IPS DF 6.9 (cell line): ENCODE measurements at regions not wholly inside any gene's neighbourhood (a gene's known extent, or its start where the extent isn't known, plus 50 kb on each side); places are given as distances from the start of the nearest gene placed in this dataset.

Experiments used
- DNase-seq: peaks from one replicate; pipeline ENCODE4 v3.0.0-alpha.2; 2013; ENCODE audit warnings: low read depth, low spot score
- H3K27ac ChIP-seq: one replicate; pipeline ENCODE4 v1.5.1; 2013; ENCODE audit warnings: low read length, control low read depth
- H3K27me3 ChIP-seq: 2 replicates; pipeline ENCODE4 v1.6.1; 2013; ENCODE audit warnings: mild to moderate bottlenecking, low read length; ENCODE audit not compliant: control insufficient read depth, insufficient read depth
- H3K36me3 ChIP-seq: 2 replicates; pipeline ENCODE4 v1.6.1; 2013; ENCODE audit warnings: low read length; ENCODE audit not compliant: control insufficient read depth, insufficient read depth
- H3K4me1 ChIP-seq: 2 replicates; pipeline ENCODE4 v1.6.1; 2013; ENCODE audit warnings: low read length; ENCODE audit not compliant: control insufficient read depth, insufficient read depth
- H3K4me3 ChIP-seq: 2 replicates; pipeline ENCODE4 v1.5.1; 2013; ENCODE audit warnings: mild to moderate bottlenecking, low read length
- H3K9me3 ChIP-seq: 2 replicates; pipeline ENCODE4 v1.6.1; 2013; ENCODE audit warnings: low read length, inconsistent platforms; ENCODE audit not compliant: control insufficient read depth, insufficient read depth
- WGBS: extraction: QIAGEN DNeasy Blood & Tissue Kit; methylation state at CpG from one replicate; pipeline ENCODE4 v1.1.7; 2013; ENCODE audit warnings: mixed read lengths, missing lambda C conversion rate; ENCODE audit not compliant: insufficient read length, insufficient coverage; 5-methylcytosine and 5-hydroxymethylcytosine counted together

DNA sequence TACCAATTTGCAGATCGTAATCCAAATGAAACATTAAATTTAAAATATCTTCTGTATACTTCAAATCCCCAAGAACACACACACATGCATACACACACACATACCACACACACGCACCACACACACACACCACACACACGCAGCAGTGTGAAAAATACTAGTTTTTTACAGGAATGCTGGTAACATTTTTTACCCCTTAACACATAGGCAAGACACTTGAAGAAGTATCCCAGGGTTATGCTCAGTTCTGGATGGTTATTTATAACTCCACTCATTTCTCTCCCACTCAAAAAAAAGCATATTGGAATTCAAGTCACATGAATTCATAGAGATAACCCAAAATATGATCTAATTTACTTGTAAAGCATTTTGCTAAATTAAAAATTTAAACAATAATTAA lies 325.5 kb upstream of the SLC7A11 start:
- H3K27ac ChIP-seq: no peak overlapping the region
- H3K36me3 ChIP-seq: no peaks in the 10 kb centered on the region
- no CpG with 5 or more reads among the region's 3 CpGs for WGBS
- H3K27me3 ChIP-seq: no peaks in the 10 kb centered on the region
- no peaks in the 10 kb centered on the region for H3K9me3 ChIP-seq
- DNase-seq: no peak
- no peaks in the 10 kb centered on the region for H3K4me1 ChIP-seq
- H3K4me3 ChIP-seq: no peak overlapping the region

DNA sequence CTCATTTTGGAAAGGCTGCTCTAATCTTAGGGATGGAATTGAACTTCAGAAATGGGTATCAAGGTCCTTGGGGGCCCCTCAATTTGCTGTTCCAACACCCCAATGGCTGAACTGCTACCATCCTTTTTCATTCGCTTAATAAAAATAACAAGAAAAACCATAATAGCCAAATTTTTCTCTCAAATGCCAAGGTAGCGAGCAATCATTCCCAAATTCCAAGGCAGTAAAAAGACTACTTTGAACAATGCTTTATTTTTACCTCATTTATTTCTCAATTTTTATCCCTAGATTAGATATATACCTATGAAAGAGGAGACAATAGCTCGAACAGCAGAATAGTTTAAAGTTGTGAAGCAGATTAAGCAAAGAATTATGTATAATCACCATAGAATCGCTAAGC lies 323.4 kb upstream of the SLC7A11 start:
- no peaks in the 10 kb centered on the region for H3K36me3 ChIP-seq
- WGBS: no CpG with 5 or more reads among the region's 4 CpGs
- H3K9me3 ChIP-seq: no peaks in the 10 kb centered on the region

DNA sequence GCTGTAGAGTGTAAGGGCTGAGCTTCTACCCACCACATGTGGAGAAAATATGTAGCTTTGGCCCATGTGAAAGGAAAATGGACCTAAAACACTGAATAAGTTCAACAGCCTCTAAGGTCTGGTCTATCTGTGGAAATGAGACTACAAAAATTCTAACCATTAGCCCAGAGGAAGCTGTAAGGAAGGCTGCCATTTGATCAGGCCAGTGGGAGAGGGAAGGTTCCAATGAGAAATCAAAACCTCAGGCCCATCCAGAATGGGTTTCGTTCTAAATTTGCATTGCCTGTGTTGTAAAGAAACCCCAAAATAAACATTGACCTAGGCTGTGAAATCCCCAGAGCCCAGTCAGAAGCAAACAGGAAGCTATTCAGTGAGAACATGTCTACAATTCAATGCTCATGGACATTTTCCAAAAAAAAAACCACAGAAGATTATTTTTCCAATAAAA lies 320.4 kb upstream of the SLC7A11 start:
- Histone ChIP-seq H3K27me3 (no peaks in the 10 kb centered on the region), H3K9me3 (no peaks in the 10 kb centered on the region), H3K27ac (no peak overlapping the region), H3K4me1 (peaks cover 3% of the 10 kb centered on the region; the same call in 1 of the 2 replicates), H3K36me3 (no peaks in the 10 kb centered on the region), H3K4me3 (no peak overlapping the region)
- no CpG with 5 or more reads among the region's 1 CpG for WGBS
- DNase-seq: no peak

More for the DNA sequence above, 323.4 kb upstream of the SLC7A11 start:
- no peak for DNase-seq
- H3K27me3 ChIP-seq: no peaks in the 10 kb centered on the region
- H3K4me3 ChIP-seq: no peak overlapping the region
- peaks cover 1% of the 10 kb centered on the region; the same call in 1 of the 2 replicates for H3K4me1 ChIP-seq
- no peak overlapping the region for H3K27ac ChIP-seq

DNA sequence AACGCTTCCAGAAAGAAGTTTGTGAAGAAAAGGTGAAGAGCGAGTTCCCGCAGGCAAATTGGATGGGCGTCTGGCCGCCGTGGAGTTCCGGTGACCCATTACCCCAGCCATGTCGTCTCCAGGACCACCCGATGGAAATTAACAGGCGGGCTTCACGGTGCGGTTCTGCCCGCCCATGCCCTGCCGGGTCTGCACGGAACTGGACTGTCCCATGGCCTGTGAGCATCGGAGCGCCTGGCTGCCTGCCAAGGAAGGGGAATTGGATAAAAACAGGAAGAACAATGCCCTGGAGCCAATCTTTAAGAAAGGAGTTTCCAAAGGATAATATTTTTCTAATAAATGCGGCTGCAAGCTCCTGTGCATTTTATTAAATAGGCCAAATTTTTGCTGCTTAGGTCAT lies 319.8 kb upstream of the SLC7A11 start:
- H3K27ac ChIP-seq: no peak overlapping the region
- no peaks in the 10 kb centered on the region for H3K36me3 ChIP-seq
- no CpG with 5 or more reads among the region's 18 CpGs for WGBS
- H3K4me1 ChIP-seq: peaks cover 3% of the 10 kb centered on the region; the same call in 1 of the 2 replicates
- no peaks in the 10 kb centered on the region for H3K27me3 ChIP-seq
- DNase-seq: no peak
- H3K9me3 ChIP-seq: no peaks in the 10 kb centered on the region
- H3K4me3 ChIP-seq: no peak overlapping the region

DNA sequence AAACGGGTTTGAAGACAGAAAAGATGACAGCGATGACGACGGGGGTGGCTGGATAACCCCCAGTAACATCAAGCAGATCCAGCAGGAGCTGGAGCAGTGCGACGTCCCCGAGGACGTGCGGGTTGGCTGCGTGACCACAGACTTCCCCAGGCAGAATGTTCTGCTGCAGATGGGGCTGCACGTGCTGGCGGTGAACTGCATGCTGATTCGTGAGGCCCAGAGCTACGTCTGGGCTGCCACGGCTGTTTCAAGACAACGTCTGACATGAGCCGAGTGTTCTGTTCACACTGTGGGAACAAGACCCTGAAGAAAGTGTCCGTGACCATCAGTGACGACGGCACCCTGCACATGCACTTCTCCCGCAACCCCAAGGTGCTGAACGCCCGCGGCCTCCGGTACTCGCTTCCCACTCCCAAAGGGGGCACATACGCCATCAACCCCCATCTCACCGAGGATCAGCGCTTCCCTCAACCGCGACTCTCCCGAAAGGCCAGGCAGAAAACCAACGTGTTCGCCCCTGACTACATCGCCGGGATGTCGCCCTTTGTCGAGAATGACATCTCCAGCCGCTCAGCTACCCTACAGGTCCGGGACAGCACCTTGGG lies 319.2 kb upstream of the SLC7A11 start:
- WGBS: no CpG with 5 or more reads among the region's 40 CpGs
- Histone ChIP-seq H3K27ac (no peak overlapping the region), H3K4me3 (no peak overlapping the region), H3K4me1 (peaks cover 3% of the 10 kb centered on the region; the same call in 1 of the 2 replicates), H3K36me3 (no peaks in the 10 kb centered on the region), H3K27me3 (no peaks in the 10 kb centered on the region), H3K9me3 (no peaks in the 10 kb centered on the region)
- no peak for DNase-seq

DNA sequence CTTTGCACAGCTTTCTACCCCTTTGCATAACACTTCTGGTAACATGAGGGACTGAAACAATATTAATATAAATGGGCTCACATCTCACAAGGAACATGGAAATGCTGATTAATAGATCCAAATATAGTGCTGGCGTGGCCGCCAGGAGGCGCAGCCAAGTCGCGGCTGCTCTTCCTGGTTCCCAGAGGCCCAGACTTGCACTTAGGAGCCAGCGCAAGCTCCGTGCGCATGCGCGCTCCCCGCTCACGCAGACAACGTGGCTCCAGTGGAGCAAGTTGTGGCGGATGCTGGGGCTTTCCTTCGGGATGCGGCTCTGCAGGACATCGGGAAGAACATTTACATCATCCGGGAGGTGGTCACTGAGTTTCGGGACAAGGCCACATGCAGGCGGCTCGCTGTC lies 318.3 kb upstream of the SLC7A11 start:
- Histone ChIP-seq H3K27me3 (no peaks in the 10 kb centered on the region), H3K4me1 (peaks cover 4% of the 10 kb centered on the region), H3K27ac (no peak overlapping the region), H3K9me3 (no peaks in the 10 kb centered on the region), H3K4me3 (no peak overlapping the region), H3K36me3 (no peaks in the 10 kb centered on the region)
- DNase-seq: no peak
- WGBS: no CpG with 5 or more reads among the region's 21 CpGs

DNA sequence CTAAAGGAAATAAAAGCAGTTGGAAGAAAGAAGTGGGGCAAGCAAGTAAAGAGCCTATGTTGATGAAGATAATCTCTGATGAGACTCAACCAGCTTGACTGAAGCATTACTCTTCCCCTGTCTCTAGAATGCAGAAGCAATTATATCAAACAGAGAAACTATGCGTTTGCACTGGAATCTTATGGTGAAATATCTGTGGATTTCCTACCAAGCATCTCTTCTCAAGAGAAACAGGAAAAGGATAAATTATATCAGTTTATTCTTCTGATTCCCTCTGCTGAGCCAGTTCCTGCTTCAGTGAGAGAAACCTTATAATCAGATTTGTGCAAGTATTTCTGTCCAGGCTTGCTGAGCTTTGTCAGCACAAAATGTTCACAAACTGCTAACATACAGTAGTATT lies 316.7 kb upstream of the SLC7A11 start:
- Histone ChIP-seq H3K4me3 (no peak overlapping the region), H3K4me1 (peaks cover 5% of the 10 kb centered on the region), H3K27ac (no peak overlapping the region), H3K27me3 (no peaks in the 10 kb centered on the region), H3K9me3 (no peaks in the 10 kb centered on the region), H3K36me3 (no peaks in the 10 kb centered on the region)
- no CpG with 5 or more reads among the region's 1 CpG for WGBS
- DNase-seq: no peak

DNA sequence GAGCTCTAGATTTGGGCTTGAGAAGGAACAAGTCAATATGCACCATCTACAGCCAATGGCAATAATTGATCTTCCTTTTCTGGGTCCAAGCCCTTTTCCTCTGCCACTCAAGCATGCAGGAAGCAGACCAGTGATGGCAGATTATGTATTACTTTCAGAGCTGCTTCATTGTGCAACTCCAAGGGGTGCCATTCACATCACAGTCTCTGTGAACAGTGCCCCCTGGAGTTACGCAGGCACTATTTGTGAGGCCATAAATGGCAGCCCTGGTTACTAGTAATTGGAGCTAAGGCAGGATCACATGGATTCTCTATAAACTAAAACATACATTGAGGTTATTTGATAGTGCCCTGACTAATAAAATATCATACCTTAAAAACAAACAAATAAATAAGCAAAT lies 313.4 kb upstream of the SLC7A11 start:
- WGBS: no CpG with 5 or more reads among the region's 1 CpG
- no peaks in the 10 kb centered on the region for H3K36me3 ChIP-seq
- peak; percentile 29 for DNase-seq
- peaks cover 4% of the 10 kb centered on the region for H3K4me1 ChIP-seq
- H3K27me3 ChIP-seq: no peaks in the 10 kb centered on the region
- no peaks in the 10 kb centered on the region for H3K9me3 ChIP-seq
- H3K27ac ChIP-seq: no peak overlapping the region
- H3K4me3 ChIP-seq: no peak overlapping the region

- Histone ChIP-seq H3K27ac (no peak overlapping the region), H3K4me3 (no peak overlapping the region), H3K9me3 (no peaks in the 10 kb centered on the region), H3K4me1 (peaks cover 2% of the 10 kb centered on the region; the same call in 1 of the 2 replicates), H3K27me3 (no peaks in the 10 kb centered on the region), H3K36me3 (no peaks in the 10 kb centered on the region)
- no peak for DNase-seq
- no CpG with 5 or more reads among the region's 5 CpGs for WGBS
These were observed 313.0 kb upstream of the SLC7A11 start for GRCh38 chr4:138555108-138555507.

GRCh38 chr4:138553001-138553845 lies 311.1 kb upstream of the SLC7A11 start:
- no peak for DNase-seq
- no peak overlapping the region for H3K27ac ChIP-seq
- H3K9me3 ChIP-seq: no peaks in the 10 kb centered on the region
- WGBS: no CpG with 5 or more reads among the region's 49 CpGs
- H3K4me1 ChIP-seq: peaks cover 2% of the 10 kb centered on the region; the same call in 1 of the 2 replicates
- H3K4me3 ChIP-seq: no peak overlapping the region
- no peaks in the 10 kb centered on the region for H3K36me3 ChIP-seq
- H3K27me3 ChIP-seq: no peaks in the 10 kb centered on the region
